Mucosa of descending colon (tissue), 3 donors: ENCODE measurements at regions not wholly inside any gene's neighbourhood (a gene's known extent, or its start where the extent isn't known, plus 50 kb on each side); places are given as distances from the start of the nearest gene placed in this dataset.

Source experiments
- ATAC-seq: fragments of 200-7000 bp; cut with Tn5 transposase; one replicate; pipeline ENCODE4 v1.9.1; 2020; ENCODE audit warnings: mild to moderate bottlenecking, moderate library complexity
- DNase-seq, 3 donors: peaks; one replicate each; pipeline ENCODE4 v3.0.0-alpha.2; 2020
- H3K36me3 ChIP-seq: fragments of 200-600 bp; one replicate; pipeline ENCODE4 v1.8.0; 2021; ENCODE audit warnings: low read depth, mild to moderate bottlenecking
- H3K4me1 ChIP-seq: fragments of 200-600 bp; one replicate; pipeline ENCODE4 v1.8.0; 2021; ENCODE audit warnings: low read depth, mild to moderate bottlenecking
- H3K4me3 ChIP-seq: fragments of 200-600 bp; one replicate; pipeline ENCODE4 v1.8.0; 2021; ENCODE audit warnings: mild to moderate bottlenecking
- H3K9me3 ChIP-seq: fragments of 200-600 bp; one replicate; pipeline ENCODE4 v1.8.0; 2021; ENCODE audit warnings: mild to moderate bottlenecking
- intact Hi-C, 2 donors: fragments of 100-400 bp; cut with DNase I in 1 of 2; cut with micrococcal nuclease in 1 of 2; formaldehyde crosslinking; loops; one replicate each; pipeline versions ENCODE4 v1.11.0 to v1.11.1; 2022; cut with DNase I, micrococcal nuclease
- TF ChIP-seq, protein P1 (sequence below): fragments of 200-600 bp; IDR thresholded peaks from one replicate; pipeline ENCODE4 v1.8.0; 2022; ENCODE audit warnings: antibody characterized with exemption, mild to moderate bottlenecking
- donor health status: DM: no; HTN: no; CAD: no; lungs with moderate emphysema.
- donor health status: DM: no; HTN: no; CAD: no.
- donor health status: DM: no; HTN: yes; CAD: no.

GRCh38 chr11:76275446-76275845, 69.1 kb upstream of the WNT11 start:
- Histone ChIP-seq H3K4me1 (no peaks in the 10 kb centered on the region), H3K4me3 (no peak overlapping the region), H3K36me3 (no peaks in the 10 kb centered on the region), H3K9me3 (no peaks in the 10 kb centered on the region)
- DNase-seq (no peak), ATAC-seq (no peak)
- TF ChIP-seq, protein P1, sequence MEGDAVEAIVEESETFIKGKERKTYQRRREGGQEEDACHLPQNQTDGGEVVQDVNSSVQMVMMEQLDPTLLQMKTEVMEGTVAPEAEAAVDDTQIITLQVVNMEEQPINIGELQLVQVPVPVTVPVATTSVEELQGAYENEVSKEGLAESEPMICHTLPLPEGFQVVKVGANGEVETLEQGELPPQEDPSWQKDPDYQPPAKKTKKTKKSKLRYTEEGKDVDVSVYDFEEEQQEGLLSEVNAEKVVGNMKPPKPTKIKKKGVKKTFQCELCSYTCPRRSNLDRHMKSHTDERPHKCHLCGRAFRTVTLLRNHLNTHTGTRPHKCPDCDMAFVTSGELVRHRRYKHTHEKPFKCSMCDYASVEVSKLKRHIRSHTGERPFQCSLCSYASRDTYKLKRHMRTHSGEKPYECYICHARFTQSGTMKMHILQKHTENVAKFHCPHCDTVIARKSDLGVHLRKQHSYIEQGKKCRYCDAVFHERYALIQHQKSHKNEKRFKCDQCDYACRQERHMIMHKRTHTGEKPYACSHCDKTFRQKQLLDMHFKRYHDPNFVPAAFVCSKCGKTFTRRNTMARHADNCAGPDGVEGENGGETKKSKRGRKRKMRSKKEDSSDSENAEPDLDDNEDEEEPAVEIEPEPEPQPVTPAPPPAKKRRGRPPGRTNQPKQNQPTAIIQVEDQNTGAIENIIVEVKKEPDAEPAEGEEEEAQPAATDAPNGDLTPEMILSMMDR = no peak
- intact Hi-C loops = no loop called here

- Histone ChIP-seq H3K9me3 (no peaks in the 10 kb centered on the region), H3K4me3 (no peak overlapping the region), H3K36me3 (no peaks in the 10 kb centered on the region), H3K4me1 (no peaks in the 10 kb centered on the region)
- TF ChIP-seq, protein P1 = no peak
- intact Hi-C loops = no loop called here
- ATAC-seq (no peak), DNase-seq (no peak)
Observed at GRCh38 chr11:76271068-76271467, 64.8 kb upstream of the WNT11 start.

DNA sequence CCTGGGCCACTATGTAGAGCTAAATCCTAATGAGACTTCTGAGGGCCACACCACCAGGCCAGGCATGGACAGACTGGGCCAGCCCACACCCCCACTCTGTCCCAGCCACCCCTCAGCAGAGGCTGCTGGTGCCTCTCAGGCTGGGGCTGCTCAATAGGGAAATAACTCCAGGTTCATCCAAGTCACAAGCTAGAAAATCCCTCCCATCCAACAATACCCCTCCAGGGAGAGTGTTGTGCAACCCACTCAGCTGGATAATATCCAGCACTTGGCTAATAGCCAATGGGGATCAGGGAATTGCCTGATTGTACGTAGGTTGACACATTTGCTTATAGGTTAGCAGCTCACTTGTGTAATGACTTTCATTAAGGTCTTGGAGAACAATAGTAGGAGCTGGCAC, 64.1 kb upstream of the WNT11 start:
- TF ChIP-seq, protein P1 = no peak
- intact Hi-C loops = no loop called here
- no peak overlapping the region for H3K4me3 ChIP-seq
- no peaks in the 10 kb centered on the region for H3K36me3 ChIP-seq
- no peak for ATAC-seq
- no peaks in the 10 kb centered on the region for H3K4me1 ChIP-seq
- peak in 1 of 3 donors; percentile 40 for DNase-seq
- no peaks in the 10 kb centered on the region for H3K9me3 ChIP-seq

GRCh38 chr11:76269661-76270261, 63.5 kb upstream of the WNT11 start:
- Histone ChIP-seq H3K36me3 (no peaks in the 10 kb centered on the region), H3K4me1 (no peaks in the 10 kb centered on the region), H3K9me3 (no peaks in the 10 kb centered on the region), H3K4me3 (no peak overlapping the region)
- DNase-seq = no peak
- no peak for ATAC-seq
- TF ChIP-seq, protein P1 = no peak
- intact Hi-C loops = no loop called here

DNA sequence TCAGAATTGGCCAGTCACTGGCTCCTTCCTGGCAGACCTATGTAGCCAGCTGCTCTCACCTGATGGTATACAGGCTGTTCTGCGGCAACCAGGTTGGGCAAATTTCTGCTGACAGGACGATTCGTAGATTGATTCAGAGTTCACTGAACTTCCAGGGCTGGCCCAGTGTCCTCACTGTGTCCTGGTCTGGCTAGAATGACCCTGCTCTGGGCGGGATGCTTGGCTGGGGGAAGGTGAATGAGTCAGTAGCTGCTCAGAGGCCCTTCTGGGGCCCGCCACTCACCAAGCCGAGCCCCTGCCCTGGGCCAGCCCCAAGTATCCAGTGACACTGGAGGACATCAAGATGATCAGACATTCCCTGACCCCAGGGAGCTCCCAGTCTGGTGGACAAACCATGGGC, 62.9 kb upstream of the WNT11 start:
- H3K4me3 ChIP-seq = no peak overlapping the region
- peak in 1 of 3 donors; percentile 50 for DNase-seq

More for the DNA sequence above, 62.9 kb upstream of the WNT11 start:
- Histone ChIP-seq H3K36me3 (no peaks in the 10 kb centered on the region), H3K9me3 (no peaks in the 10 kb centered on the region), H3K4me1 (no peaks in the 10 kb centered on the region)
- TF ChIP-seq, protein P1 = no peak
- intact Hi-C loops = no loop called here
- ATAC-seq = no peak
